ENCODE measurements at regions not wholly inside any gene's neighbourhood (a gene's known extent, or its start where the extent isn't known, plus 50 kb on each side); places are given as distances from the start of the nearest gene placed in this dataset.

DNA sequence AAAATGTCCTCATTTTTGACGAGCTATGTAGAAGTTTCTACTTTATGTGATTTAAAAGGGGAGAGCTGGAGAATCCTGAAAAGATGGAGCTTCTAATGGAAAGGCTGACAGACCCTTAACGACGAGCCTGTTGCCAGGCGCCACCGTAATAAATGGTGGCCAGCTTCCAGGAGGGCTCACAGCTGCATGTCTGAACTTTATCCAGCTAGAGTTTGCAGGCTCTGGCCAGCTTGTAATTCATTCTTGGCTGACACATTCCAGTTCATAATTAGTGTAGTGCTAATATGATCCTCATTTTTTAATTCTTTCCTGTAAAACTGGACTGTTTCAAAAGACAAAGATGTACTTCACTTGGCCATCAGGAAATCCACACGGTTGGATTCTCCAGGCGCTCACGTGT is 246.7 kb downstream of the GAS1 start:
- TF ChIP-seq SMC3 (IDR thresholded peaks at IDR 0.05; ENCODE audit: low read depth, low read length) (no peak), POLR2A (IDR thresholded peaks at IDR 0.05; ENCODE audit: low read depth, low read length) (no peak), MAFK (IDR thresholded peaks at IDR 0.05; ENCODE audit: low read depth, low read length) (no peak), BHLHE40 (IDR thresholded peaks at IDR 0.05; ENCODE audit: low read depth, low read length) (no peak), CEBPB (IDR thresholded peaks at IDR 0.05; ENCODE audit: low read depth, low read length) (no peak), NFE2L2 (IDR thresholded peaks at IDR 0.05; ENCODE audit: low read depth, low read length) (no peak), RAD21 (IDR thresholded peaks at IDR 0.05; ENCODE audit: low read length) (no peak), MXI1 (IDR thresholded peaks at IDR 0.05; ENCODE audit: borderline replicate concordance, low read depth, low read length) (no peak), FOS (IDR thresholded peaks at IDR 0.05; ENCODE audit: low read depth, low read length) (no peak), RFX5 (IDR thresholded peaks at IDR 0.05; ENCODE audit: low read depth, low read length) (no peak), RCOR1 (IDR thresholded peaks at IDR 0.05; ENCODE audit: insufficient replicate concordance, low read length) (no peak)
- TF ChIP-seq, protein P1, sequence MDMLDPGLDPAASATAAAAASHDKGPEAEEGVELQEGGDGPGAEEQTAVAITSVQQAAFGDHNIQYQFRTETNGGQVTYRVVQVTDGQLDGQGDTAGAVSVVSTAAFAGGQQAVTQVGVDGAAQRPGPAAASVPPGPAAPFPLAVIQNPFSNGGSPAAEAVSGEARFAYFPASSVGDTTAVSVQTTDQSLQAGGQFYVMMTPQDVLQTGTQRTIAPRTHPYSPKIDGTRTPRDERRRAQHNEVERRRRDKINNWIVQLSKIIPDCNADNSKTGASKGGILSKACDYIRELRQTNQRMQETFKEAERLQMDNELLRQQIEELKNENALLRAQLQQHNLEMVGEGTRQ (IDR thresholded peaks at IDR 0.05; ENCODE audit: low read depth, low read length), result no peak
- TF ChIP-seq, protein P2, sequence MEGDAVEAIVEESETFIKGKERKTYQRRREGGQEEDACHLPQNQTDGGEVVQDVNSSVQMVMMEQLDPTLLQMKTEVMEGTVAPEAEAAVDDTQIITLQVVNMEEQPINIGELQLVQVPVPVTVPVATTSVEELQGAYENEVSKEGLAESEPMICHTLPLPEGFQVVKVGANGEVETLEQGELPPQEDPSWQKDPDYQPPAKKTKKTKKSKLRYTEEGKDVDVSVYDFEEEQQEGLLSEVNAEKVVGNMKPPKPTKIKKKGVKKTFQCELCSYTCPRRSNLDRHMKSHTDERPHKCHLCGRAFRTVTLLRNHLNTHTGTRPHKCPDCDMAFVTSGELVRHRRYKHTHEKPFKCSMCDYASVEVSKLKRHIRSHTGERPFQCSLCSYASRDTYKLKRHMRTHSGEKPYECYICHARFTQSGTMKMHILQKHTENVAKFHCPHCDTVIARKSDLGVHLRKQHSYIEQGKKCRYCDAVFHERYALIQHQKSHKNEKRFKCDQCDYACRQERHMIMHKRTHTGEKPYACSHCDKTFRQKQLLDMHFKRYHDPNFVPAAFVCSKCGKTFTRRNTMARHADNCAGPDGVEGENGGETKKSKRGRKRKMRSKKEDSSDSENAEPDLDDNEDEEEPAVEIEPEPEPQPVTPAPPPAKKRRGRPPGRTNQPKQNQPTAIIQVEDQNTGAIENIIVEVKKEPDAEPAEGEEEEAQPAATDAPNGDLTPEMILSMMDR (conservative IDR thresholded peaks at IDR 0.05; ENCODE audit: low read depth, low read length), result no peak
